A673 (cell line): ENCODE measurements at regions not wholly inside any gene's neighbourhood (a gene's known extent, or its start where the extent isn't known, plus 50 kb on each side); places are given as distances from the start of the nearest gene placed in this dataset.

Experiments
- EZH2 ChIP-seq: fragments of 200-600 bp; sonication (generic); IDR thresholded peaks from 2 replicates; pipeline ENCODE4 v1.6.1; 2017; ENCODE audit warnings: borderline replicate concordance, low read depth, mild to moderate bottlenecking, mixed read lengths, antibody characterized with exemption, low read length; ENCODE audit not compliant: poor library complexity, severe bottlenecking
- TF ChIP-seq, protein P1 (sequence below): fragments of 300-800, 200-600 bp; sonication (generic); conservative IDR thresholded peaks from 2 replicates; pipeline ENCODE4 v1.5.1; 2017; ENCODE audit warnings: low read depth, mild to moderate bottlenecking, antibody characterized with exemption, low read length, moderate library complexity, mixed read lengths

DNA sequence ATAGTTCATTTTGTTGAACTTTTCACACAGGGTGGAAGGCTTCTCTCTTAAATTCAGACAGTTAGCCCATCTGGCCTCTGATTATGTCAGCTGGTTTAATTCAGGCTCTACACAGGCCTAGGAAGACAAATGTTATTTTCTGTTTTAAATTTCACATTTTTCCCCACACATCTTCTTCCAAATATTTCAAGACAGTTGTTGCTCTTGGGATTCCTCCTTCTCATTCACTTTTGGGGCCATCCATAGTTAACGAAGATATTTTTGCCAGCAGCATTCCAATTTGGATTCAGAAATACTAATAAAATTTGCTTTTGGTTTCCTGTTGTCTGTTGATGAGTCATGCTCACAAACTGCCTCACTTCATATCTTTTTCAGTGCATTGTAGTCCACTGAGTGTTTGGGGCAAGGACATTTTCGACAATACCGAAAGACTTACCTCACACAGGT lies 475.4 kb downstream of the DMAC1 start:
- TF ChIP-seq, protein P1, sequence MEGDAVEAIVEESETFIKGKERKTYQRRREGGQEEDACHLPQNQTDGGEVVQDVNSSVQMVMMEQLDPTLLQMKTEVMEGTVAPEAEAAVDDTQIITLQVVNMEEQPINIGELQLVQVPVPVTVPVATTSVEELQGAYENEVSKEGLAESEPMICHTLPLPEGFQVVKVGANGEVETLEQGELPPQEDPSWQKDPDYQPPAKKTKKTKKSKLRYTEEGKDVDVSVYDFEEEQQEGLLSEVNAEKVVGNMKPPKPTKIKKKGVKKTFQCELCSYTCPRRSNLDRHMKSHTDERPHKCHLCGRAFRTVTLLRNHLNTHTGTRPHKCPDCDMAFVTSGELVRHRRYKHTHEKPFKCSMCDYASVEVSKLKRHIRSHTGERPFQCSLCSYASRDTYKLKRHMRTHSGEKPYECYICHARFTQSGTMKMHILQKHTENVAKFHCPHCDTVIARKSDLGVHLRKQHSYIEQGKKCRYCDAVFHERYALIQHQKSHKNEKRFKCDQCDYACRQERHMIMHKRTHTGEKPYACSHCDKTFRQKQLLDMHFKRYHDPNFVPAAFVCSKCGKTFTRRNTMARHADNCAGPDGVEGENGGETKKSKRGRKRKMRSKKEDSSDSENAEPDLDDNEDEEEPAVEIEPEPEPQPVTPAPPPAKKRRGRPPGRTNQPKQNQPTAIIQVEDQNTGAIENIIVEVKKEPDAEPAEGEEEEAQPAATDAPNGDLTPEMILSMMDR: no peak
- no peak for TF ChIP-seq EZH2
